RWPE1 (cell line): ENCODE measurements at regions not wholly inside any gene's neighbourhood (a gene's known extent, or its start where the extent isn't known, plus 50 kb on each side); places are given as distances from the start of the nearest gene placed in this dataset.

ENCODE experiments used
- CTCF ChIA-PET: fragments of 350-600 bp; sonication (Branson Sonifier 250); formaldehyde crosslinking; extraction: SDS; loops from one replicate; lab custom pipeline; 2021; lab: Yijun Ruan, JAX
- POLR2A ChIA-PET: fragments of 400-600 bp; formaldehyde crosslinking; extraction: SDS; loops from one replicate; lab custom pipeline; 2020; ENCODE audit warnings: antibody characterized with exemption; ENCODE audit not compliant: low non-redundant PET; lab: Yijun Ruan, JAX
- DNase-seq: peaks from one replicate; pipeline ENCODE4 v3.0.0; 2012; ENCODE audit warnings: low spot score
- H3K27ac ChIP-seq: fragments of 450-650 bp; 2 replicates; pipeline ENCODE4 v1.5.1; 2017
- CTCF ChIP-seq: fragments of 450-650 bp; conservative IDR thresholded peaks from 2 replicates; pipeline ENCODE4 v1.5.1; 2017; ENCODE audit warnings: low read depth, mild to moderate bottlenecking

GRCh38 chr6:12480379-12480778 is 190.2 kb downstream of the EDN1 start:
- CTCF ChIA-PET: interaction anchor here (0.6 kb wide), 1 partner anchor 1581 kb away, joined by 3 read pairs; no protein-coding TSS in a partner anchor
- TF ChIP-seq CTCF: no peak
- H3K27ac ChIP-seq: no peak overlapping the region
- DNase-seq: no peak
- POLR2A ChIA-PET: no interaction called here

GRCh38 chr6:12481292-12481691 is 191.1 kb downstream of the EDN1 start:
- no peak overlapping the region for H3K27ac ChIP-seq
- ChIA-PET CTCF (interaction anchor here (0.7 kb wide), 1 partner anchor 1529 kb away, joined by 3 read pairs; no protein-coding TSS in a partner anchor), POLR2A (no interaction called here)
- no peak for DNase-seq
- TF ChIP-seq CTCF: no peak

- CTCF ChIA-PET: no interaction called here
- POLR2A ChIA-PET: no interaction called here
- DNase-seq: no peak
- TF ChIP-seq CTCF: no peak
- H3K27ac ChIP-seq: no peak overlapping the region
These were observed 191.7 kb downstream of the EDN1 start for GRCh38 chr6:12481850-12482249.

GRCh38 chr6:12482386-12483375 is 192.5 kb downstream of the EDN1 start:
- ChIA-PET CTCF (interaction anchor here (1.2 kb wide), 1 partner anchor 9 kb away, joined by 3 read pairs; no protein-coding TSS in a partner anchor), POLR2A (no interaction called here)
- TF ChIP-seq CTCF: no peak
- no peak for DNase-seq
- H3K27ac ChIP-seq: no peak overlapping the region

- H3K27ac ChIP-seq: no peak overlapping the region
- POLR2A ChIA-PET: no interaction called here
- no peak for TF ChIP-seq CTCF
- CTCF ChIA-PET: no interaction called here
- peak; percentile 62 for DNase-seq
These were observed 193.6 kb downstream of the EDN1 start for GRCh38 chr6:12483712-12484111.

GRCh38 chr6:12484519-12484918 is 194.4 kb downstream of the EDN1 start:
- POLR2A ChIA-PET: no interaction called here
- no peak overlapping the region for H3K27ac ChIP-seq

More at GRCh38 chr6:12484519-12484918, 194.4 kb downstream of the EDN1 start:
- CTCF ChIA-PET: no interaction called here
- TF ChIP-seq CTCF: no peak
- DNase-seq: no peak
